ENCODE measurements at regions not wholly inside any gene's neighbourhood (a gene's known extent, or its start where the extent isn't known, plus 50 kb on each side); places are given as distances from the start of the nearest gene placed in this dataset.

GRCh38 chr10:78545756-78546155, 512.1 kb downstream of the RPS24 start:
- ATAC-seq (ENCODE audit: low read depth): no peak
- POLR2A ChIA-PET: no interaction called here
- intact Hi-C loops (cut with micrococcal nuclease): no loop called here

GRCh38 chr10:78547397-78547796, 513.7 kb downstream of the RPS24 start:
- H3K27me3 Mint-ChIP-seq: peaks cover 24% of the 10 kb centered on the region
- Histone ChIP-seq H3K9ac (ENCODE audit: low read length) (no peak overlapping the region), H4K20me1 (ENCODE audit: control insufficient read depth, insufficient read depth, low read length, poor library complexity, severe bottlenecking) (no peaks in the 10 kb centered on the region), H3K4me2 (replicated peaks; ENCODE audit: low read depth, low read length, poor library complexity, severe bottlenecking) (no peak overlapping the region), H3K27ac (ENCODE audit: low read length in 2 of 2) (no peak overlapping the region), H3K9me3 (ENCODE audit: control extremely low read depth in 1 of 3, control insufficient read depth in 2 of 3, insufficient read depth in 1 of 3, low read length in 2 of 3) (no peaks in the 10 kb centered on the region), H3K4me3 (ENCODE audit: control extremely low read depth in 1 of 5, extremely low read depth in 1 of 5, insufficient read depth in 1 of 5, low read depth in 2 of 5, low read length in 4 of 5) (no peak overlapping the region), H3K27me3 (replicated peaks in 1 of 4; ENCODE audit: control extremely low read depth in 1 of 4, control insufficient read depth in 3 of 4, insufficient read depth in 4 of 4, low read length in 3 of 4) (peaks cover 0 to 17% (median 1%) of the 10 kb centered on the region in 4 experiments), H3K79me2 (ENCODE audit: control insufficient read depth, insufficient read depth, low read length) (no peaks in the 10 kb centered on the region), H3K36me3 (replicated peaks in 1 of 2; ENCODE audit: control extremely low read depth in 1 of 2, control insufficient read depth in 1 of 2, extremely low read depth in 1 of 2, insufficient read depth in 2 of 2, low read length in 1 of 2) (no peaks in the 10 kb centered on the region), H3K4me1 (ENCODE audit: control insufficient read depth in 2 of 2, insufficient read depth in 2 of 2, low read length in 2 of 2) (no peaks in the 10 kb centered on the region), H2AFZ (ENCODE audit: insufficient read depth, low read depth, low read length, poor library complexity, severe bottlenecking) (no peak overlapping the region)
- H3K9me3 Mint-ChIP-seq (ENCODE audit: insufficient read depth): no peaks in the 10 kb centered on the region
- WGBS (ENCODE audit: insufficient coverage): 76% methylated on average over 5 of the region's 6 CpGs
- H3K4me3 Mint-ChIP-seq: no peak overlapping the region
- DNase-seq: no peak
- TF ChIP-seq, protein P1, sequence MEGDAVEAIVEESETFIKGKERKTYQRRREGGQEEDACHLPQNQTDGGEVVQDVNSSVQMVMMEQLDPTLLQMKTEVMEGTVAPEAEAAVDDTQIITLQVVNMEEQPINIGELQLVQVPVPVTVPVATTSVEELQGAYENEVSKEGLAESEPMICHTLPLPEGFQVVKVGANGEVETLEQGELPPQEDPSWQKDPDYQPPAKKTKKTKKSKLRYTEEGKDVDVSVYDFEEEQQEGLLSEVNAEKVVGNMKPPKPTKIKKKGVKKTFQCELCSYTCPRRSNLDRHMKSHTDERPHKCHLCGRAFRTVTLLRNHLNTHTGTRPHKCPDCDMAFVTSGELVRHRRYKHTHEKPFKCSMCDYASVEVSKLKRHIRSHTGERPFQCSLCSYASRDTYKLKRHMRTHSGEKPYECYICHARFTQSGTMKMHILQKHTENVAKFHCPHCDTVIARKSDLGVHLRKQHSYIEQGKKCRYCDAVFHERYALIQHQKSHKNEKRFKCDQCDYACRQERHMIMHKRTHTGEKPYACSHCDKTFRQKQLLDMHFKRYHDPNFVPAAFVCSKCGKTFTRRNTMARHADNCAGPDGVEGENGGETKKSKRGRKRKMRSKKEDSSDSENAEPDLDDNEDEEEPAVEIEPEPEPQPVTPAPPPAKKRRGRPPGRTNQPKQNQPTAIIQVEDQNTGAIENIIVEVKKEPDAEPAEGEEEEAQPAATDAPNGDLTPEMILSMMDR (IDR thresholded peaks at IDR 0.05): no peak
- TF ChIP-seq EZH2 (IDR thresholded peaks at IDR 0.05; ENCODE audit: borderline replicate concordance, insufficient read depth, low read depth, low read length, poor library complexity, severe bottlenecking): no peak
- ChIA-PET POLR2A (no interaction called here), CTCF (no interaction called here)
- intact Hi-C loops (cut with micrococcal nuclease): no loop called here
- H3K4me1 Mint-ChIP-seq: no peaks in the 10 kb centered on the region
- no peak overlapping the region for H3K27ac Mint-ChIP-seq
- ATAC-seq (ENCODE audit: low read depth): no peak

More at GRCh38 chr10:78545756-78546155, 512.1 kb downstream of the RPS24 start:
- H3K27me3 Mint-ChIP-seq: peaks cover 21% of the 10 kb centered on the region
- H3K9ac ChIP-seq (ENCODE audit: low read length): no peak overlapping the region
- no peaks in the 10 kb centered on the region for H3K36me3 ChIP-seq (replicated peaks in 1 of 2; ENCODE audit: control extremely low read depth in 1 of 2, control insufficient read depth in 1 of 2, extremely low read depth in 1 of 2, insufficient read depth in 2 of 2, low read length in 1 of 2)
- peaks cover 0 to 9% (median 1%) of the 10 kb centered on the region in 4 experiments for H3K27me3 ChIP-seq (replicated peaks in 1 of 4; ENCODE audit: control extremely low read depth in 1 of 4, control insufficient read depth in 3 of 4, insufficient read depth in 4 of 4, low read length in 3 of 4)
- H3K9me3 Mint-ChIP-seq (ENCODE audit: insufficient read depth): no peaks in the 10 kb centered on the region
- H3K4me1 ChIP-seq (ENCODE audit: control insufficient read depth in 2 of 2, insufficient read depth in 2 of 2, low read length in 2 of 2): no peaks in the 10 kb centered on the region
- no peaks in the 10 kb centered on the region for H3K9me3 ChIP-seq (ENCODE audit: control extremely low read depth in 1 of 3, control insufficient read depth in 2 of 3, insufficient read depth in 1 of 3, low read length in 2 of 3)
- no peak overlapping the region for H2AFZ ChIP-seq (ENCODE audit: insufficient read depth, low read depth, low read length, poor library complexity, severe bottlenecking)
- no peak overlapping the region for H3K4me3 Mint-ChIP-seq
- no peak overlapping the region for H3K4me3 ChIP-seq (ENCODE audit: control extremely low read depth in 1 of 5, extremely low read depth in 1 of 5, insufficient read depth in 1 of 5, low read depth in 2 of 5, low read length in 4 of 5)
- CTCF ChIA-PET: no interaction called here
- no peak overlapping the region for H3K27ac ChIP-seq (ENCODE audit: low read length in 2 of 2)
- H3K4me2 ChIP-seq (replicated peaks; ENCODE audit: low read depth, low read length, poor library complexity, severe bottlenecking): no peak overlapping the region
- H3K79me2 ChIP-seq (ENCODE audit: control insufficient read depth, insufficient read depth, low read length): no peaks in the 10 kb centered on the region
- DNase-seq: no peak
- no peak overlapping the region for H3K27ac Mint-ChIP-seq
- whole genome bisulfite sequencing (ENCODE audit: insufficient coverage): no CpG with 5 or more reads among the region's 3 CpGs
- no peaks in the 10 kb centered on the region for H3K4me1 Mint-ChIP-seq
- H4K20me1 ChIP-seq (ENCODE audit: control insufficient read depth, insufficient read depth, low read length, poor library complexity, severe bottlenecking): no peaks in the 10 kb centered on the region
- no peak for TF ChIP-seq EZH2 (IDR thresholded peaks at IDR 0.05; ENCODE audit: borderline replicate concordance, insufficient read depth, low read depth, low read length, poor library complexity, severe bottlenecking)
- TF ChIP-seq, protein P1 (IDR thresholded peaks at IDR 0.05): no peak
